GM21381 (cell line): ENCODE measurements at regions not wholly inside any gene's neighbourhood (a gene's known extent, or its start where the extent isn't known, plus 50 kb on each side); places are given as distances from the start of the nearest gene placed in this dataset.
A peak's percentile ranks its signal among the peaks of the same experiment; 100 is the strongest.

Experiments used
- ATAC-seq: cut with Tn5 transposase; IDR thresholded peaks from one replicate; pipeline ENCODE4 v1.9.1; 2021; ENCODE audit warnings: mild to moderate bottlenecking, moderate library complexity; ENCODE audit not compliant: unreplicated experiment

DNA sequence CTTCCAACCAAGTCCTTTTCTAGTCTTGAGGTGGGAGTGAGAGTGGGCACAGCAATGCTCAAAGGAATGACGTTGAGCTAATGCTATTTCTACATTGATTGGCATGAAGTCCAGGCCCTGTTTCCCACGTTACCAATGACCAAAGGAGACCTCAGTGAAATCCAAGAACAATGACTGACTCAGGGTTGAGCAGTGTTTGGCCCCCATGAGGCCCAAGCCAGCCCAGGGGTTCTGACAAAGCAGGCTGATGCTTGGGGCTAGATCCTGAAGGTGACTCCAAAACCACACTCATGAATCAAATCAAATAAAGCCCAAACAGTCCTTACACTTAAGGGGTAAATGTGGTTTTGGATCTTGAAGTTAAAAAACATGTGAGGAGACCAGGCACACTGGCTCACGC is 278.5 kb upstream of the GJB5 start:
- no peak for ATAC-seq

DNA sequence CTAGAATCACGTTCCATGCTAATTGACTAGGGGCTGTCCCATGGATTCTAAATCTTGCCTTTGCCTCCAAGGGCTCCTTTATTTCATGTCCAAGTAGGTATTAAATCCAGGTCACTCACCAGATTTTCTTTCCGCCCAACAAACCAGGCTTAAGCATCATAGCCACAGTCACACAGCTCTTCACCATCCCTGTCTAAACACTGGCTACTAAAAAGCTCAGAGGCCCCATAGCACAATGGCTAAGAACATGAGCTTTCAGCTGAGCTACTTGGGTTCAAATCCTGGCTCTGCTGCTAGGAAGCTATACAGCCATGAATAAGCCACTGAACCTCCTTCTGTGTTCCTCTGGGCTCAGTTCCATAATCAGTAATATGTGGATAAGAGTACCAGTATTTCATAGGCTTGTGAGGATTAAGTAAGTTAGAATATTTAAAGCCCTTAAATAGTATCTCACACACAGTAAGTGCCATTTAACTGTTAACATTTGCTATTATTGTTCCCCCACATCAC is 277.2 kb upstream of the GJB5 start:
- no peak for ATAC-seq

DNA sequence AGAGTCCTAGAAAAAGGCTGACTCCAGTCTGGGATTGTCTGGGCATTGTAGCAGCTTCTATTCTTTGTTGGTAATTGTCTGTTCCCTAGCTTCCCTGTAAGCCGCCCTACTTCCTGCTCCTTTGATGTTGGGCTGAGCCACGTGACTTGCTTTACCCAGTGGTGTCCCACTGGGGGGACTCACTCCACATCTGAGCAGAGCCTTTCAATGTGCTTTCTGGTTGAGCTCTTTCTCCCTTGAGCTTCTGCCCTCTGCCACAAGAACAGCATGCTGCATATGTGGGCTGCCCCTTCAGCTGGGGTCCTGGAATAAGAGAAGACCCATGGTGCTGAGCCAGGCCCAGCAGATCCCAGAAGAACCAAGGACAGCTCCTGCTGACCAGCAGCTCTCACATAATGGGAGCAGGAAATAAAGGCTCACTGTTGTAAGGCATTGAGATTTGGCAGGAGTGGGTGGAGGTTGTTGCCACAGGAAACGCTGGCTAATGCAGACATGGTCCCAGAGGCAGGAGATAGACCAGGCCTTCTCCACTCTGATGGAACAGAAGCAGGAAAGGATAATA is 276.3 kb upstream of the GJB5 start:
- no peak for ATAC-seq

DNA sequence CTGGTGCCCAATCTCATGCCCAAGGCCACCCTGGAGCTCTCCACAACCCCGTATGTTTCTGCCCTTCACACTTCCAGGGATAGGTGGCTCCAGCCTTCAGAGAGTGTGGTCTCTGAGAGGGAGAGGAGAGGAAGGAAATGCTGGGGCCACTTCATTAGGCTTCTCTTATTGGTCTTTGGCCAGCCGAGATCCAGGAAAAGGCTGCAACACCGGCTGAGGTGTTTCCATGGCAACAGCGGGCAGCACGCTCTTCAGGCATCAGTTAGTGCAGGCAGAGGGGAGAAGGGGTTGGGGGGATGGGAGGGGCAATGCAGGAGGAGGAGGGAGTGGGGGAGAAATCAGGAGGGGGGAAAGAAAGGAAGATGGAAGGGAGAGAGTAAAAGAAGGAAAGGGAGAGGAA is 275.1 kb upstream of the GJB5 start:
- no peak for ATAC-seq

DNA sequence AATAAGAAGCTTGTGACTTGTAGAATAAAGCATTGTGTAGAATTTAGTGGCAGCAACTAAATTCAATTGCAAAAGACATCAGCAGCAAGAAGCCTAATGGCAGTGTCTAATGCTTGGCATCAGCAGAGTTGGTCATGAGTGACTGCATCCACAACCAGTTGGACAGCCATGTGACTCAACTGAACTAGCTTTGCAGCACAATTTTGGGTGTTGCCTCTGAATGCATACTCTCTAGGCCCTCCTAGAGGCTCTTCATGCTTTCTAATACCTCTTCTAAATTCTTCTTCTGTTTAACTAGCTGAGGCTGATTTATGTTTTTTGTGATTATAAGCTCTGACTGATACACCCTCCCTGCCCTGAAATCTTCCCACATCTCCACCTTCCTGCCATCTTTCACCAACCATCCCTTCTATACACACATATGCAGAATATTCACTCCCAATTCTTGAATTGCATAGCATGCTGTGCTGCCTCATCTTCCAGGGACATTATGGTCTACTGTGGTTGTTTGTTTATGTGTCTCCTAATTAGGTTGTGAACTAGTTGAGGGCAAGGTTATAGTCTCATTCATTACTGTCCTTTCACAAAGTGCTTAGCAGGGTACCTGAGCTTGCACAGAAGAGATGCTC is 266.7 kb upstream of the GJB5 start:
- no peak for ATAC-seq

DNA sequence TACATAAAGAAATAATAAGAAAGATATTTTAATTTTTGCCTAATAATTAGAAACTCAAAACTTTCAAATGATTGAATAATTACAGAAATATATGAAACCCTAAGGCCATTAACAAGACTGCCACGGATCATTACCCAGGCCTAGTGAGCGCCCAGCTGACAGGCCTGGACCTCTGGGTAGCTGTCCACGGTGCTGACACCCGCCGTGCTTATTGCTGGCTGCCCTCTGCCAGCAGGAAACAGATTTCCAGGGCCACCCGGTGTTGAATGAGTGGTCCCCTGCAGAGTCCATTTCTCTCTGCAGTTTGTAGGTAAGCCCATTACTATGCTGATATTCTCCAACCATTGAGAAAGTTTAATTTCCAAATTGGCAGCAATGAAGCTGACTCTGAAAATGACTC is 254.4 kb upstream of the GJB5 start:
- no peak for ATAC-seq

DNA sequence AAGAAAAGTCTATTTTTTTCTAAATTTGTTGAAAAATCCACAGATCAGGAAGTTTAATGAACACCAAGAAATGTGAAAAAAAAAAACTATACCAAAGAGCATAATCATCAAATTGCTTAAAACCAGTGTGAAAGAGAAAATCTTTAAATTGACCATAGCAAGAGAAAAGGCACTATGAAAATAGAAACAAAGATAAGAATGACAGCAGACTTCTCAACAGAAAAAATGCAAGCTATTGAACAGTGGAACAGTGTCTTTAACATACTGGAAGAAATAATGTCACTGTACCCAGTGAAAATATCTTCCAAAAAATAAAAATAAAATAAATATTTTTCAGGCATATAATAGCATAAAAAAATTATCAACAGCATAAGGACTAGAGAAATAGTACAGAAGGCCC is 243.0 kb upstream of the GJB5 start:
- ATAC-seq: no peak

DNA sequence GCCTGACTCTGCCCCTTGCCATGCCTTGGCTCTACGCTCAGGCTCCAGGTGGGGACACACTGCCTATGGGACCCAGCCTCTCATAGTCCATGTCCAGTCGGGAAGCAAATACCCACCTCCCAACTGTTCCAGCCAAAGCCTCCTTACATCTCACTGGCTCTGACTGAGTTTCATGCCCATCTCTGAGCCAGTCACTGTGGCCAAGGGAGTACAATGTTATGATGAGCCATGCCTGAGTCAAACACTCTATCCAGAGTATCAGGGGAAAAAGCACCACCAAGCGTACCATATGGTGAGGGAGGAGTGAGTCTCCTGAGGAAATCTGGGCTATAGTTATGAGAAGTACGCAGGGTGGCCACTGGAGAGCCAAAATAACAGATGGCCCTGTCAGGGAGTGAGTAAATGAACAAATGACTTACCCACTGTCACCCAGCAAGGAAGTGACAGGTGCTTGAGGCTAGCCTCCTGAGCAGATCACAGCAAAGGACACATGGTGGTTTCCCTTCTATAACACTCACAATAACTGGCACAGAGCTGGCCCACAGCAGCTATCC is 236.6 kb upstream of the GJB5 start:
- no peak for ATAC-seq

DNA sequence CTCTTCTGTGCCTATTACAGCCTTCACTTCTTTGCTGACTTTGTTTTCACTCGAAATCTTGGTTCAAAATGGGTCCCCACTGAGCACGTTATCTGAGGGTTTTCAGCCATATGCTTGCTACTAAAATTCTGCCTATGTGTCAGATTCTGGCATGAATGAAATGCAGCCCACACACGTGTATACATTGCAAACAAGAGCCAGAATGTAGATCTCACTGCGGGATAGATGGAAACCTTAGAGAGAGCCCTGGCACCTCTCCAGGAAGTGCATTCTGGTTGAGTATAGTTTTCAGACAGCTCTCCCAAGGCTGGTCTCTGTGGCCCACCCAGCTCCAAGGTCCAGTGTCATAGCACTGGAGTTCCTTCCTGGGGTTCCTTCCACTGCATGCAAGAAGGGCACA is 234.7 kb upstream of the GJB5 start:
- no peak for ATAC-seq

DNA sequence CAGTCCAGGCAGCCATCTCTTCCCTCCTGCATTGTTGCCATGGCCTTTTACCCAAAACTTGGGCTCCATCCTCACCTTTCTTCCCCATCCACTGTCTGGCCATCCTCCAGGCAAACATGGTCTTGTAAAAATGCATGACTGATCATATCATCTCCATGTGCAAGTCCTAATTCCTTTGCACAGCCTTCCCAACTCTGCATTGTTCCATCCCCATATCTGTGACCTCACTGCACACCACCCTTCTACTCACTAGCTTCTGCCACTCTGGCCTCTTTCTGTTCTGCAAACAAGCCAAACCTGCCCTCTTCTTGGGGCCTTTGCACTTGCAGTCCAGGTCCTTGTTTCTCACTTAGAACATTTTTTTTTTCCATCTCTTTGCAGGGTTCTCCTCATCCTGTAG is 230.1 kb upstream of the GJB5 start:
- ATAC-seq: no peak

DNA sequence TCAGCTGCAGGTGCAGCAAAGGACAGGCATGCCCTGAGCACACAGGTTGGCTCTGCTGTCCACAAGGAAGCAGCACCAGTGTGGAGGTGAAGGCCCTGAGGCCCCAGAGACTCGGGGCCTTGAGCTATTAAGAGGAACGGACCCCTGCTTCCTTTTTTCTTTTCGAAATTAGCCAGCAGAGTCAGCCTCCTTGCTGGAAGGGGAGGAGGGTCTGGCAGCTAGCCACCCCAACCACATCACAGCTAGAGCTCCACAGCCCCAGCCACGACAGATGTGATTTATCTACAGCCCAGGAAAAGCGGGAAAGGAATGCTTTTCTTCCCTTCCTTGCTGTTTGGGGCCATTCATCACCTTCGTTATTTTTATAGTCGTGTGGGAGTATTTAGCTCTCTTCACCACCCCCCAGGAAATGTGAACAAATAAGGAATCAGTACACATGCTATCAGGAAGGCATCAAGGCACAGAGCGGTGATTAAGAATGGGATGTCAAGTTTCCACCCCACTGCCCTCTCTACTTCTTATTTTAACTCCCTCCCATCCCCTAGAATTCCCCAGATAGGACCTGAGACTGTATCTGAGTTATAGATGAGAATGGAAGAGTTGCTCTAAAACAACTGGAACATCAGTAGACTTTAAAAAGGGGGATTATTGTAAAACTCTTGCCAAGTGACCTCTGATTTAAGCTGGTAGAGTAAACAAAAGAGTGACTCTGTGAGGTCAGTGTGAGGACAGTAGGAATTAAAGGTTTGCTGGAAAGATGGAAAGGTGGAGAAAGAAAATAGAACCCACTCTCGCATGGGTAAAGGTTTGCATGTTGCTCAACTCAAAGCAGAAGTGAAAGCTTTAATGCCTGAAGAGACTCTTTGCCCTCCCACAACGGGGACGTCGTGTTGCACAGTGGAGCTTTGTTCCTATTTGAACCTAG is 224.7 kb upstream of the GJB5 start:
- ATAC-seq: peak; percentile 58

DNA sequence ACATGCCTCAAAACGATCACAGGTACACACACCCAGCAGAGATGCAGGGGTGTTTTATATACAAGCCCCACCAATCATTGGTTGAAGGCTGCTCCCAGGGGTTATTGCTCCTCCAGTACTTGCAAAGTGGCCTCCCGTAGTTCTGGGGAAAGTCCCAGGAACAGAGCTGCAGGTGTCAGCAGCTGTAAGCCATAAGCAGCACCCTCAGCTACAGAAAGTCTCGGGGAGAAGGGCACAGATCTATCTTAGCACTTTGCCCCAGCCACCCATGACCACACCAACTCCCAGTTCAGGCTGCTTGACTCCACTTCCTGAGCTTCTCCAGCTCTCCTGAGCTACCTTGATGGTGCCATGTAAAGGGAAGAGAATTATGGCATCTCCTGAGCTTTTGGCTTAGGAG is 222.7 kb upstream of the GJB5 start:
- no peak for ATAC-seq

DNA sequence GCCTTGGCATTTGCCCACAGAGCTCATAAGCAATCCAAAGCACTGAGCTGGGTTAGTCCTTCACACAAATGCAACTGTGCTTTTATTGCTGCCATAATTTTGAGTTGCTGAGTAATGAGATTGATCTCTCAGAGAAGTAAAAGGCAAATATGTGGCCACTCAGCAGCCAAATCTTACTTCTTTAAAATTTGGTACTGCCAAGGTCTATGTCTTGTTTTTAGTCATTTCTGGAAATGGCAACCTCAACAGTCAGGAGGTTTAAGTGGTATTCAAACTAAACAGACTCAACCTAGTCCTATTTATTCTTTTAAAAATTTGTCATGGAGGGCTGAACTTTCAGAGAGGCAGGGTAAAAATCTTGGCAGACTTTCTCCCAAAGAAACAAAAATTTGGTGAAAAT is 216.4 kb upstream of the GJB5 start:
- ATAC-seq: no peak

DNA sequence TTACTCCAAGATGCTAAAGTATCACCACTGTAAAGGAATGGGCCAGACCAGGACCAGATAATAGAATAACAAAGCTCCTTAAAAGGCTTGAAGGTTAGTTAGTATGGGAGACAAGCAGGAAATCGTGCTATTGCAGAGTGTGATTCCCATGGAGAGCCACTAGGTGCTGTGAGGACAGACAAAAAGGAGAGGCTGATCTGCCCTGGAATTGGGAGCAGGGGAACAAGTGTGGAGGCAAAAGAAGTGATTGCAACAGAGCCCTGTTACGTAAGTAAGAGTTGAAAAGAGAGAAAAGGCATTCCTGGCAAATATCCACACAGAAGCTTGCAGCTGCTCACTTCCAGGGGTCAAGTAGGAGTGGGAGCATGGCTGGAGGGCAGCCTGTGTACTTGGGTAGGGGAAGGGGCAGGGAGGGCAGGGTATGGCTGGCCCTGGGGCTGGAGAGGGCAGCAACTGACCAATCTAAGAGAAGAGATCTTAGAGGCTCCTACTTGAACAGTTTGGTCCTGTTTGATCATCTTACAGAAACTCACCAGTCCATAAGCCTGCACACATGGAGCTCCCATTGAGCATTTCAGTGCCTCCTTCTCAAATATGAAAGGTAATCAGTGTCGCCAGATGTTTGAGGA is 207.7 kb upstream of the GJB5 start:
- ATAC-seq: no peak

DNA sequence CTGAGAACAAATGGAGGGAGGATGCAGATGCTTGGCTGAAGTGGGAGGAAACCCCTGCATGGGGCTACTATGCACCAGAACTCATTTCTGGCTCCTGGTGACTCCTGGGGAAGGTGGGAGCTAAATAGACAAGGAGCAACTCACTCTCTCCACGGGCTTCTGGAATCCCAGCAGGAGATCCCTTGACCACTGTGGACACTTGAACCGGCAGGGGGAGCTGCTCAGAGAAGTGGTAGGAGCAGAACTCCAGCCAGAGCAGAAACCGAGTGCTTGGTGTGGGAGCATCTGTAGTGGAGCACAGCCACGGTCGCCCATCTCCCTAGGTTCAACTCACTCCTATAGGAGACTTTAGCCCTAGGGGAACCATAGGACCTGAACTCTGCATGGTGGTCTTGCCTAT is 205.6 kb upstream of the GJB5 start:
- ATAC-seq: no peak

DNA sequence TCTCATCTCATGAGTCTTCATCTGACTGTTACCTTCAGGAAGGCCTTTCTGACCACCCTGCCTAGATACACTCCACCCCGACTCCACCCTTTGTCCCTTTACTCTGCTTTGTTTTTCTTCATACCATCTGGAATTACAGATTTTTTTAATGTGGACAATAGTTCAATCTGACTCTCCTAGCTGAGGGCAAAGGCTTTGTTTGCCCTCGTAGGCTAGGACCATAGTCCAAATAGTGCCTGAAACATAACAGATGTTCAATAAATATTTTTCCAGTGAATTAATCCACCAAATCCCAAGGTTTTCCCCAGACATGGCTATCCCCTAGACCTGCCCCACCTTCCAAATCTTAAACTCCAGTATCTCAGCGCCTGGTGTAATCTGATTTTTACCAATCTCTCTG is 176.5 kb upstream of the GJB5 start:
- no peak for ATAC-seq

DNA sequence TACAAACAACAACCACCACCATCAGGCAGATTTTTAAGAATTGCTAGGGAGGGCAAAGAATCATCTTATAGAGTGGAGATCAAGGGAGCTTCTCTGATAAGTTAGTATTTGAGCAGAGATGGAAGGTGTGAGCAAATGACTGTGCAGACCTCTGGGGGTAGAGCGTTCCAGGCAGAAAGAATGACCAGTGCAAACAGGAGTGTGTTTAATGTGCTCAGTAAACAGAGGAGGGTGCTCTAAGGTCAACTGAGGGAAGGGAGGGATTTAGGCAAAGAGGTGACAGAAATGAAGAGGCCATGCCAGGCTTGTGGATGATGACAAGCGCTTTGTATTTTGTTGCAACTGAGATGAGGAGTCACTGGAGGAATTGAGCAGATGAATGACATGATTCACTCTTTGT is 172.5 kb upstream of the GJB5 start:
- no peak for ATAC-seq

DNA sequence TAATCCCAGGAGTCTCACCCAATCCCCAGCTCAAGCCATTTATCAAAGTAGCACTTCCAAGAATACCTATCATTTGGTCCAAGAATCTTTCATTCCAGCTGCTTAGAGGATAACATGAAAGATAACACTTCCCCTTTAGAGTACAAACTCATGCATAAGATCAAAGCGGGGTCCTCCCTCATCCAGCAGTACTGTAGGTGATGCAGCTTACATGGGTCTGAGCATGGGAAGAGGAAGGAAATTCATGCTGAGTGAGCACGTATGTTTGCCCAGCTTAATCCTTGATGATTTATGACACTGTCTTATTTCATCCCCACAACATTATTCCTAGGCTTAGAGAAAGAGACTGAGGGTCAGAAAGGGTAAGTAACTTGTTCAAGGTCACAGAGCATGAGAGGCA is 167.1 kb upstream of the GJB5 start:
- ATAC-seq: no peak

DNA sequence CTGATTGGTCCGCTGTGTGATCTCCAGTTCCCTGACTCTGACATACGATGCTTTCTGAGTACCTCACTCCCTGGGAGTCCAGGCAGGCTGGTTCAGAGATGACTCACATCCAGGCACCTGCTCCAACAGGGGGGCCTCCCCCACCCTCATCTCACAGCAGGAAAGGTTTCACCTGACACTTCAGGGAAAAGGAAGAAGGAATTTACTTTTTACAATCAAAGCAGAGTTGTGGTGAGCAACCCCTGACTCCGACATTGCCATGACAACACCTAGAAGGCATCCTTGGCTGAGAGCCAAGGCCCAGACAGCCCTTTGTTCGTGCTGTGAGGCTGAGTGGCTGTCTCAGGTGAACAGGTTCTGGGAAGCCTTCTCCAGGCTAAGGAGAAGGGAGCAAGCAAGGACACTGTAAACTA is 164.6 kb upstream of the GJB5 start:
- no peak for ATAC-seq

DNA sequence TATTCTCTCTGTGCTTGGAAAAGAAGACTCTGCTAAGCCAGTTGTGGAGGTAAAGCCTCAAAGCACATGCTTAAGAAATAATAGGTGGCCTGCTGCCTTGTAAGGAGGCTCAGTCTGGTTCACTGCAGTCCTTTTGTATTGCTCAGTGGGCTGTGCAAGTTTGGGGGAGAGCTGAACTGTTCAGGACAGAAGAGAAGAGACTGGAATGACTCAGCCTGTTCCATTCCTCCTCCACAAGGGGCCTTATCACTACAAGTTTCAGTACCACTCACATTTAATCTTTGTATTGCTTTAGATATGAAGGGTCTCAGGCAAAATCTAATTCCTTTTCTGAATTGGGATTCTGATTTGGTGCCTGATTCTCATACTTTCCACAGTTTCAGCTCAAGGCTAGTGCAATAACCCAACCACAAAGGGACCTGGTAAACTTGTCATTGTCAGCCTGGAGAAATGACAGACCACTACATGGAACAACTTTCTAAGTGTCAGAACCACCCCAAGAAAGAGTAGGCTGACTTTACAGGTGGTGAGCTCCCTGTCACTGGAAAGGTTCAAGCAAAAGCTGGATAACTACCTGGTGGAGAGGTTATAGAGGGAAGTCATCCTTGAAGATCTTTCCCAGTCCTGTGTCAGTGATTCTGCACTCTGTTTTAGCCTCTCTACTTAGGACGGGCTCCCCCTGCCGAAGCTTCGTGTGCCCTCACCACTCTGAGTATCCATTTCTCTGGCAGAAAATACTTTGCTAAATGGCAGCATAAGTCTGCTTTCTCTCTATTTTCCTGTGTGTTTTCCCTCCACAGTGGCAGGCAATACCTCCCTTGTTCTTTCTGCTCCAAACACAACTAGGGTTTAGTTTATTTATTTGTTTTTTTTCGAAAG is 162.9 kb upstream of the GJB5 start:
- no peak for ATAC-seq
